A549 (cell line): ENCODE measurements at regions not wholly inside any gene's neighbourhood (a gene's known extent, or its start where the extent isn't known, plus 50 kb on each side); places are given as distances from the start of the nearest gene placed in this dataset.

ENCODE experiments used
- GATA3 ChIP-seq: IDR thresholded peaks from 2 replicates; pipeline ENCODE4 v1.6.1; 2012; ENCODE audit warnings: borderline replicate concordance
- KDM5A ChIP-seq: fragments of 200-600 bp; sonication (generic); IDR thresholded peaks from 2 replicates; pipeline ENCODE4 v1.6.1; 2016; ENCODE audit warnings: antibody characterized with exemption, mild to moderate bottlenecking
- MYC ChIP-seq: IDR thresholded peaks from 2 replicates; pipeline ENCODE4 v1.6.1; 2012; ENCODE audit warnings: mild to moderate bottlenecking, inconsistent platforms, low read length, improper control_type of control experiment, borderline replicate concordance
- NFE2L2 ChIP-seq: fragments of 150-350 bp; conservative IDR thresholded peaks from 2 replicates; pipeline ENCODE4 v1.6.1; 2014; ENCODE audit warnings: low read length
- POLR2A ChIP-seq: IDR thresholded peaks from 2 replicates; pipeline ENCODE4 v1.6.1; 2012; ENCODE audit warnings: mild to moderate bottlenecking, low read length
- SREBF2 ChIP-seq: fragments of 450-650 bp; IDR thresholded peaks from 2 replicates; pipeline ENCODE4 v1.6.1; 2014; ENCODE audit warnings: mild to moderate bottlenecking, moderate library complexity
- ZNF302 ChIP-seq: fragments of 250-450 bp; sonication (Bioruptor Pico); IDR thresholded peaks from 2 replicates; pipeline ENCODE4 v1.9.0; 2021; ENCODE audit warnings: inconsistent platforms, mild to moderate bottlenecking, moderate library complexity
- TF ChIP-seq, protein P1 (sequence below): fragments of >200 bp; sonication (Bioruptor Twin); formaldehyde crosslinking; IDR thresholded peaks from 3 replicates; pipeline ENCODE4 v1.5.1; 2016
- TF ChIP-seq, protein P2 (sequence below): fragments of 450-650 bp; IDR thresholded peaks from 2 replicates; pipeline ENCODE4 v1.6.1; 2014; ENCODE audit warnings: antibody characterized with exemption

DNA sequence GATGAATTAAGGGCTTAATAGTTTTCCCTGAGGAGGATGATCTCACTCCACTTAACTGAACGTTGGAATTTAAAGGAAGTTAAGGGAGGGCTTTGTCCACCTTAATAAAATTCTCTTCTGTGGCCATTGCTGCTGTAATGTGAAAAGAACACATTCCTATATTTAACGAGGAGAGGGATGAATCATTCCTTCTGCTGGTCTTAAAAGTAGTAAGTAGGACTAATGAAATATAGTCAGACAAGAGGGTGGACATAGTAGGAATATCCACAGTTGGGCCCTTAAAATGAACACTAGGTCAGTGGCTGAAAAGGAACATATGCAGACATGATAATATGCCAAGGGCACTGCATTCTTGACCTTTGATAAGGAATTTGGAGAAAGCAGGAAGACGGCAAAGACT is 405.6 kb downstream of the PMP22 start:
- no peak for TF ChIP-seq SREBF2
- TF ChIP-seq NFE2L2 = no peak
- no peak for TF ChIP-seq GATA3
- no peak for TF ChIP-seq KDM5A
- TF ChIP-seq, protein P1, sequence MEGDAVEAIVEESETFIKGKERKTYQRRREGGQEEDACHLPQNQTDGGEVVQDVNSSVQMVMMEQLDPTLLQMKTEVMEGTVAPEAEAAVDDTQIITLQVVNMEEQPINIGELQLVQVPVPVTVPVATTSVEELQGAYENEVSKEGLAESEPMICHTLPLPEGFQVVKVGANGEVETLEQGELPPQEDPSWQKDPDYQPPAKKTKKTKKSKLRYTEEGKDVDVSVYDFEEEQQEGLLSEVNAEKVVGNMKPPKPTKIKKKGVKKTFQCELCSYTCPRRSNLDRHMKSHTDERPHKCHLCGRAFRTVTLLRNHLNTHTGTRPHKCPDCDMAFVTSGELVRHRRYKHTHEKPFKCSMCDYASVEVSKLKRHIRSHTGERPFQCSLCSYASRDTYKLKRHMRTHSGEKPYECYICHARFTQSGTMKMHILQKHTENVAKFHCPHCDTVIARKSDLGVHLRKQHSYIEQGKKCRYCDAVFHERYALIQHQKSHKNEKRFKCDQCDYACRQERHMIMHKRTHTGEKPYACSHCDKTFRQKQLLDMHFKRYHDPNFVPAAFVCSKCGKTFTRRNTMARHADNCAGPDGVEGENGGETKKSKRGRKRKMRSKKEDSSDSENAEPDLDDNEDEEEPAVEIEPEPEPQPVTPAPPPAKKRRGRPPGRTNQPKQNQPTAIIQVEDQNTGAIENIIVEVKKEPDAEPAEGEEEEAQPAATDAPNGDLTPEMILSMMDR = no peak
- no peak for TF ChIP-seq ZNF302
- TF ChIP-seq, protein P2, sequence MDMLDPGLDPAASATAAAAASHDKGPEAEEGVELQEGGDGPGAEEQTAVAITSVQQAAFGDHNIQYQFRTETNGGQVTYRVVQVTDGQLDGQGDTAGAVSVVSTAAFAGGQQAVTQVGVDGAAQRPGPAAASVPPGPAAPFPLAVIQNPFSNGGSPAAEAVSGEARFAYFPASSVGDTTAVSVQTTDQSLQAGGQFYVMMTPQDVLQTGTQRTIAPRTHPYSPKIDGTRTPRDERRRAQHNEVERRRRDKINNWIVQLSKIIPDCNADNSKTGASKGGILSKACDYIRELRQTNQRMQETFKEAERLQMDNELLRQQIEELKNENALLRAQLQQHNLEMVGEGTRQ = no peak
- no peak for TF ChIP-seq POLR2A
- no peak for TF ChIP-seq MYC
